ENCODE measurements at regions not wholly inside any gene's neighbourhood (a gene's known extent, or its start where the extent isn't known, plus 50 kb on each side); places are given as distances from the start of the nearest gene placed in this dataset.
A peak's percentile ranks its signal among the peaks of the same experiment; 100 is the strongest.

DNA sequence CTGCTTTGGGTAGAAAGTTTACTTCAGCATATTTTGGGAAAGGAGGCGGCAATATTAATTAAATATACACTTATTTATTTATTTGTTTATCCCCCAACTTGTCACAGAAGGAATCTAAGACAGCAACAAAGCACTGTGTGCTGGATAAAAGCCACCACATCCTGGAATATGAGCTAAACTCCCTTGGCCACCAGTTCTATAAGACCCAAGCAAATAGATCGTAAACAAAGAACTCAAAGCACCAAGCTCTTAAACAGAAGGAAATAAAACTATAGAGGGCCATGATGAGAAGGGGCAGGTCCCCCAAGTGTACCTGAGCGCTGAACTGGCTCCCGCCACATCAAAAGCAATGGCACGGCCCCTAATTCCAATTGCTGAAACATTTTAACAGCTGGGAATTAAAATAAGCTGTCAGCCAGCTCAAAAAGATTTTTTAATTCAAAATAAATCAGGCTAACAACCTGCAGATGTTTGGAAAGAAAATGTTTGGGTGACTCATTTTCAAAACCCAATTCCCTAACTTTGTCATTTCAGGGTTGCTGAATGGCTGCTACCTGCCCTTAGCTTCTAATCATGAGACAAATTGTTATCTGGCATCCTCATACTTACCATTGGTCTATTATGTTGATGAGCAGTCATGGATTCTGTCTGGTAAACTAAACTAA is 127.1 kb downstream of the SLC30A10 start:
- DNase-seq (ENCODE audit: low read depth, low spot score): no peak

DNA sequence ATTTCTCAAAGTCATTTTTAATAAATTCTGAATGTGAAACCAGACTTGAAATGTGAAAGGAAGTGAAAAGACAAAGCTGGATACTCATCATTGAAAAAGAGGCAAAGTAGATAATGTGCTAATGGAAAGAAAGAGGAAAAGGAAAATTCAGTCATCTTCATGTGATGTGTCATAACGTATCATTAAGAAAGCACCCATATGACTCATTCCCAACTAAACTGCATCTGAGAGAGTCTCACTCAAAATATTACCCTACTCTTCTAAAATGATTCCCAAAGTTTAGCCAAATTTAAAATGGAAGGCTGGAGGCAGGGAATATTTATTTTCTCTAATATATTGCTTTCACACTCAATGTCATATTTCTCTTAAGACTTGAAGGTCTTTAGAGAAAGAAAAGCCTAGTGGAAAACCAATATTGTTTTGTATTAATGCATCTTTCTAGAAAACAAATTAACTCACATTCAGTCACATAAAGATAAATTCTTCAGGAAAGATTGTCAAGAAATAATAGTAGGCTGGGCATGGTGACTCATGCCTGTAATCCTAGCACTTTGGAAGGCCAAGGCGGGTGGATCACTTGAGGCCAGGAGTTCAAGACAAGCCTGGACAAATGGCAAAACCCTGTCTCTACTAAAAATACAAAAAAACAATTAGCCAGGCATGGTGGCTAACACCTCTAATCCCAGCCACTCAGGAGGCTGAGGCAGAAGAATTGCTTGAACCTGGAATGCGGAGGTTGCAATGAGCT is 129.9 kb downstream of the SLC30A10 start:
- peak; percentile 21 for DNase-seq (ENCODE audit: low read depth, low spot score)

DNA sequence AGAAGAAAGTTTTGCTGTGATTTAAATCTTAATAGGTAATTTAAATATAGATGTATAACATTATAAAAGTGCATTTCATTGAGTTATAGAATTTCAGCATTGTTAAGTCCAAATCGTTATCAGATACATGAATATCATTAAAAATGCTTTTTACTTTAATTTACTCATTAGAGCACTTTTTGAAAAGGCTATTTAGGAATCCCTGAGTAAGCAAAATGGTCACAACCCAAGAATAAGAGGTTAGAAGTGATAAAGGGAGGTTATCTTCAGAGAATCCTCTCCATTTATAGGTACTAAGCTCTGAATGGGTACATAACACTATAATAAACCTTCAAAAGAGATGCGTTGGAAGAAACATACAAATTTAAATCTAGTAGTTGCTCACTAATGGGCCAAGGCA is 130.7 kb downstream of the SLC30A10 start:
- no peak for DNase-seq (ENCODE audit: low read depth, low spot score)

DNA sequence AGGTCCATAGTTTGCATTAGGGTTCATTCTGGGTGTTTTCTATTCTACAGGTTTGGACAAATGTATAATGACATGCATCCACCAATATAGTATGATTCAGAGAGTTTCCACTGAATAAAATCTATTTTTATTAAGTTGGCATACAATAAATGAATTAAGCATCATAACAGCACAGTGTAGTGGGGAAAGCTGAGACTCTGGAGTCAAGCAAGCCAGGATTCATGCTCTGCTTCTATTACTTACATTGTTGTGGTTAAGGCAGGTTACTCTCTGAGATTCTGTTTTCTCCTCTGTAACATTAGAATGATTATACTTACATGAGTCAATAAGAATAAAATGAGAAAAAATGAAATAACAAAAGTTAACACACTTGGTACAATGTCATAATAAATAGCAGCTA is 131.3 kb downstream of the SLC30A10 start:
- no peak for DNase-seq (ENCODE audit: low read depth, low spot score)

DNA sequence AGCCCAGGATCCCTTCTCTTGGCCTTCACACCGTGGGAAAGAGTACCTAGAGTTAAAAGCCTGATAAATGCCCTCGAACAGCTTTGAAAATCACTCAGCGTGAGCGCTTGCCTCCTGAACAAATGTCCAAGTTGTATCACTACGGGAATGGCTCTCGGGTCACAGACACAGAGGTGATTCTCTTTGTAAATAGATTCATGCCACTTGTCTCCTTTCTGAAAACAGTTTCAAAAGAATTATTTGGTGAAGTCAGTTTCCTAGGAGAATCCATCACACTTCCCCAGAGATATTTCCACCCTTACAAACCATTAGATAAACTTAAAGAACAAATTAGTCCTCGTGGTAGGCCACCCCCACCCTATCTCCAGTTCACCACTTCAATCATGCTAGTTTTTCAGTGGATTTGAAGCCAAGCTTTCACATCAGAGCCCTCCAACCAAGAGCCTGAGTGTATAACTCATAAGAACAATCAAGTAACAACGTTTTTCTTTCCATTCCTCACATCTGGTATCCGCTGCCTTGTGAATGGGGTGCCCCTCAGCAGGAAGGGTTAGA is 132.9 kb downstream of the SLC30A10 start:
- no peak for DNase-seq (ENCODE audit: low read depth, low spot score)

DNA sequence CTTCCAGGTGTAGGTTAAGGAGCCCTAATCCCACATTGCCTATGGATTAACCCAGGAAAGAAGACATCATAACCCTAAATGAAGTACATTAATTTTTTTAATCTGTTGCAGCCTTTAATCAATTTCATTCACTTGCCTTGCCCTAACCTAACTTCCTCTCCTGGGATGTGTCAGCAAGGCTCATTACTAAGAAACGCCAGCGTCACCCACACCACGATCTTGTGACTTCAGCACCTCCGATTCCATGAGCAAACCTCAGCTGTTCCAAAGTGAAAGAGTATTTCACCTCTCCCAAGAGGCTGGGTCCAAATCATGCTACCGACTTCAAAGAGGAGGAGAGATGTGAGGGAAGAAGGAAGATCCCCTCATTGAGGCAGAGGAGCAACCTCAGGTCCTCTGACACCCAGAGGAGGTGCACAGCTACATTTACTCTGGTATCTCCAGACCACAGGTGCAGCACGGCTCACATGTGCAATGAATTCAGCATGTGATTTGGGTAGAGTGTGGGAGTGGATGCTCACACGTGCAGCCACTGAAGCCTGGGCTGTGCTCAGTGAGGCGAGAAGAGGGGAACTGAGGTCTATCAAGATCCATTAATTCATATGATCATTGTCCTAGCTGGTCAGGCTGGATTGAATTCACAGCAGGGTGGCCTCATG is 134.1 kb downstream of the SLC30A10 start:
- DNase-seq (ENCODE audit: low read depth, low spot score): no peak

DNA sequence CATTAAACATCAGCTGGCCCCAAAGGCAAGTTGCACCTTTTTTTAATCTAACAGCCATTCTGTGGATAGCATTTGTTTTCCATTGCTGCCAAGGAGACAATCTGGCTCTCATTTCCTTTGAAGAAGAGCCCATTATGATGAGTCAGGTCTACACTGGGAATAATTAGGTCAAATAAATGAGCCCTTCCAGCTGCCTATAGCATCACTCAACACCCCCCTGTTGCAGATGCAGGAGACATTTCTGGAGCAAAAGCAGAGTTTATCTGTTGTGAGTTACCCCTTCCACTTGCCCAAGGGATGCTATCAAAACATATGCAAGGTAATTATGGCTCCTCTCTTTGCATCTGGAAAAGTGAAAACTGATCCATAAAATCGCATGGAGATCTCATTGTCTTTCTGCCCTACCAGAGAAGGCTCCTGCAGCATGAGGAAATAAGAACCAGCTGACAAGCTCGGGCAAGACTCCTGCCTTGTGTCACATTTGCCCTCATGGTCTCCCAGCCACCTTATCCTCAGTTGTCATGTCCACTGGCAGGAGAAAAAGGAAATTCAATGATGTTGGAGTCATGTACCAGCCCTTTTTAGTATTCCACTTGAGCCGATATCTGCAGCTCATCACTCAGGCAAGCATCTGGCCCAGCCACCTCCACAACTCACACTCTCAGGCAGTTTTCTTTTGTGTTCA is 135.9 kb downstream of the SLC30A10 start:
- DNase-seq (ENCODE audit: low read depth, low spot score): peak; percentile 54

DNA sequence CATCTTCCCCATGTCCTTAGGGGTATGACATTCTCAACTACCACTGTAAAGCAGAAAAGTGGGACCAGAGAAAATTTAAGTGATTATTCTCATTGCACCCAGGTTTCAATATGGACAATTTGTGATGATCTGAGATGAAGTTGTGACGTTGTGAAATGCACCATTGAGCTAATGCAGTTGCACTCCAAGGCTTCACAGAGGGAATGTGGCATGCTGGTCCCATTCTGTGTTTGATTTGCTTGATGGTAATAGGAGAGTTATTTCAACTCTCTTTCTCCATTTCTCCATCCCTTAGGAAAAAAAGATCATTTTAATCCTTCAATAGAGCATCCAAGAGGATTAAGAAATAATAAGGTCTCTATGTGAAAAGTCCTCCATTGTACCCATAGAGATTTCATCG is 136.6 kb downstream of the SLC30A10 start:
- DNase-seq (ENCODE audit: low read depth, low spot score): no peak

DNA sequence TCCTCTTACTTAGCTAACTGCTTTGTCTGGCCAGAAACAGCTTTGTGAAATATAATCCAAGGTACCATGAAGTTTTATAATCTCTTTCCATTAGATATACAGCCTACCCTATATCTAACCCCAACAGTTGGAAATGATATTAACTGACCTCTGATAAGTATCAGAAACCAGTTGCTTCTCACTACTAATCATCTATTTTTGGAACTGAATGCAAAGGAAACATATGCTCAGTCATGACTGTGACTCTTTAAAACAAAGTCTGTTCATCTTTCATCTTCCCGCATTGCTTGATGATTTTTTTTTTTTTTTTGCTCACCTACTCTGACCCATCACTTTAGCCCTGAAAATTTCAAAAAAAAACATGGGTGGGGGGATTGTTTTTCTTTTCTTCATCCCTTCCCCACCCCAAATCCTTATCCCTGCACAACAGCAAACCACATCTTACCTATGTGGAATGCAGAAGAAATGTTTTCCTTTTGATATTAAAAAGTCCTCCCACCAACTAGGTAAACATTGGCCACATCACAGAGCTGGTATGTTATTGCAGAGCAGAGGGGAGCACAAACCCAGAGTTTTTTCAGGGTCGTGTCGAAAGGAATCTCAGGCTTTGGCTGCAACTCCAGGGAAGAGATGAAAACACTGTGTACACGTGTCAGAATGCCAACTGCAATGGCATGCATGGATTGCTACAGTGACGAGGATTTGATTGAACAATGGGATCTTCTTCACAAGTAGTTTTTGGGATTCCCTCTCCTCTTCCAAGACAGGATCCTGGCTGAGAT is 137.3 kb downstream of the SLC30A10 start:
- peak; percentile 90 for DNase-seq (ENCODE audit: low read depth, low spot score)

DNA sequence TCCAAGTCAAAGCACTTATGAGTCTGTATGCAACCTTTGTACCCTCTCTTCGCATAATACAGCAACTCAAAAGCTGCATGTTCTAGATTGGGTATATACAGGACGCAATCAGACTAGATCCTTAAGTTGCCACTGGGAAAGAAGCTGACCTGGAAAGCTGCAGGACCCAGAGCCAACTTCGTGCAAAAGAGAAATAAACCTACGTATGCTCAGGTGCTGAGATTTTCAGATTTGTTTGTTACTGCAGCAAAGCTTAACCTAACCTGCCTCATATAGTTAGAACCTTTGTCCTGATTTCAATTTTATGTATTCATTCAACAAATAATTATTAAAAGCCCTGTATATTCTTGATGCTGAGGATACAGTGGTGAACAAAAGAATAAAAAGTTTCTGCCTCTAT is 139.7 kb downstream of the SLC30A10 start:
- DNase-seq (ENCODE audit: low read depth, low spot score): no peak

DNA sequence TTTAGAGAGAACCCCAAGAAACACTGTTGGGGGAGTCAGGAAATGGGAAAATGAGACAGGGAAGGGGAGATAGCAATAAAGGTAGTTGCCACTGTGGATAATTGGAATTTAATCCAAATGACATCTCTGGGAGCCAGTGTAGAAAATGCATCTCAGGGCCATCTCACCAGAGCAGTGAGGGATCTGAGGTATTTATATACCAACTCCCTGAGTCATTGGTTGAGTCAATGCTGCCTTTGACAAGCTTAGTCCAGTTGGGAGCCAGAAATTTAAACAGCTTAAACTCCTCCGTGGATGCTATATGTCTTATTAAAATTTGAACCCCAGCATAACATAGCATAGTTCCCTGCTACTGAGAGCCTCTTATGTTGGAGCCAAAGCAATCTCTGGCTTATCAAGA is 140.3 kb downstream of the SLC30A10 start:
- peak; percentile 33 for DNase-seq (ENCODE audit: low read depth, low spot score)

DNA sequence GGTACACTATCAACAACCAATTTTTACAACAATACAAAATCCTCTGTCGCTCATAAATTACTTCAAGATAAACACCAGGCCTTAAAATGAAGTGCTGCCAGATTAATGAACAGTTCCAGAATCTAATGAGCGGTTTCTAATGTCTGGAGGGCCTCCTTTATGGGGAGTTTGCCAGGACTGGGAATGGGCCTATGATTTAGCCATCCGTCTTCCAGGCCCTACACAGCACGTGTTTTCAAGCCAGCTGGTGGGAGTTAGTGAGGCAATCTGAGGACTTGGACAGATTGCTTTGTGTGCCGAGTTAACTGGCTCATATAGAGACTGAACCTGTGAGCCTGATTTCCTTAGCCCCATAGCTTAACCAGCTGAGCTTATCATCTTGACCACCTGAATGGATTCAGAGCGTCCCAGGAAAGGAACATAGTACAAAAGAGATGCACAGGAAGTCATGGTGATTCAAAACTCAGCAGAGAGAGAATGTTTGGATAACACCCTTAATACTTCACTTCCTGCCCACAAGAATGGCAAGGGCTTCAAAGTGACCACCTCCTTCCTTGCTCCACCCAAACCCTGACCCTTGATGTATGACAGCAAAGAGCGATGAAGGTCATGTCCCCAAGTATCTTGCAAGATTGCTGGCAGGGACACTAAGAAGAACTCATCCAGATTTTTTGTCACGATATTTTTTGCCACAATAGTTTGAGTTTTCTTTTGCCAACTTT is 143.5 kb downstream of the SLC30A10 start:
- no peak for DNase-seq (ENCODE audit: low read depth, low spot score)

DNA sequence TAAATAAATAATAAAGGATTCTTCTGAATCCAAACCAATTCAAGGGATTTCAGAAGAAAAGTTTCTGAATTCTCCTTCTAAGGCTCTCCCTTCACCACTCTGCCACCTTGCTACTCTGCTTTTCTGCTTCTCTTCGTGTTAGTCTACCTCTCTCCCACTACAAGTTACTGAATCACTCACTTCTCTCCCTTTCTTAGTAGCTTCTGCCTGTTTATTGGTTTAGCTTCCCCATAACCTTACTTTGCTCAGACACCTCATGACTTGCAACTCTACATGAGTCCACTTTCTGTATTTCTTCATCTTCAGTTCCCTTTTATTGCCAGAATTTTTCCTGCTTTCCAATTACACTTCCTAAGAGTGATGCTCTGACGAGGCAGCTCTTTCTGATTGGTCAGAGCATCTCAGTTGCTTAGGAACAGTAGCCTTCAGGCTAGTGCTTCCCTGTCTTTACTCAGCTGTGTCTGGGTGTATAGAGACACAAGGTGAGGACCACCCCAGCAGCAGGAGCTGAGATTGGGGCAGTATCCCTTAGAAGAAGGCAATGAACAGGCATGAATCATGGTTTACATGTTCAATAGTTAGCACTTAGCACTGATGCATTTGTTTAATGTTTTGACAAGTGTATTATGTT is 144.6 kb downstream of the SLC30A10 start:
- DNase-seq (ENCODE audit: low read depth, low spot score): no peak

DNA sequence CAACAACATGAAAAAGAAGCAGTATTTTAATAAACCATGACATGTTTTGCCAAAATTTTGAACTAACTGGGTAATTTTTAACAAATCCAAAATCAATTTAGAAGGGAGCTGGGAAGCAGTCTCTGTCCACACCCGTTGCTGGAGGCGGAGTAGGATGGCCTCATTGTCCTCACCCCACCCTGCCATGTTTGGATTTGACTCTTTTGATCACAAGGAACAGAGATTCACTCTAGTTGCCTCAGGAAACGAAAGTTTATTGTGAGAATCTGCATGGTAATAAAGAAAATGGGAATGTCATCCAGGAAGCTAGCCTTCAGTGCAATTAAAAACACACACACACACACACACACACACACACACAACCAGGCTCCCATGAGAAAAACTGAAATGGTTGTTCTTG is 145.4 kb downstream of the SLC30A10 start:
- no peak for DNase-seq (ENCODE audit: low read depth, low spot score)

DNA sequence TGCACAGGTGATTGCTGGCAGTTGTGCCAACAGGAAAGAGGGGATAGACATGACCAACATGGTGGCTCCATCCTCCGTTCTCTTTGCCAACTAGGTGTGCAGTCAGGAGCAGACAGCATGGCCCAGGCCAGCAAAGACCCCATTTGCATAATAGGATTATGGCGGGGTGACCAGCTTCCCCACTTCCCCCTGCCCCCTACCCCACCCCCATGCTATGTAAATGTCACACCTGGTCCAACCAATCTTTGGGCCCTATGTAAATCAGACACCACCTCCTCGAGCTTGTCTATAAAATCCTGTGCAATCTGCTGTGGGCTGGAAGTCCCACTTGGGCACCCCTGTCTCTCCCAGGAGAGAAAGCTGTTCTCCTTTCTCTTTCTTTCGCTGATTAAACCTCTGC is 146.0 kb downstream of the SLC30A10 start:
- no peak for DNase-seq (ENCODE audit: low read depth, low spot score)

DNA sequence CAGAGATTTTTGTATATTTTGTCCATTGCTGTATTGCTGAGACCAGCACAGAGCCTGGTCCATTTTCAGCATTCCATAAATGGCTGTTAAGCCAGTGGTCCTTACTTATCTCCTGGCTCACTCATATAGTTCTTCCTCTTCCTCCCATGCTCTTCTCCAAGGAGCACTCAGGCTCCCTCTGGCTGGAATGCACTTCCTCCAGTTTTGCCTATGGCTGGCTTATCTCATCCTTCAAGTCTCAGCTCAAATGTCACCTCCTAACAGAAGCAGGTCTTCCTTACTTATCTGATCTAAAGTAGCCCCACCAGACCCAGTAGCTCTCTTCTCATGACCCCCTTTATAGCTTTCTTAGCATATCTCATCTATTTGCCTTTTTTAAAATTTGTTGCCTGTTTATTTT is 146.9 kb downstream of the SLC30A10 start:
- no peak for DNase-seq (ENCODE audit: low read depth, low spot score)

DNA sequence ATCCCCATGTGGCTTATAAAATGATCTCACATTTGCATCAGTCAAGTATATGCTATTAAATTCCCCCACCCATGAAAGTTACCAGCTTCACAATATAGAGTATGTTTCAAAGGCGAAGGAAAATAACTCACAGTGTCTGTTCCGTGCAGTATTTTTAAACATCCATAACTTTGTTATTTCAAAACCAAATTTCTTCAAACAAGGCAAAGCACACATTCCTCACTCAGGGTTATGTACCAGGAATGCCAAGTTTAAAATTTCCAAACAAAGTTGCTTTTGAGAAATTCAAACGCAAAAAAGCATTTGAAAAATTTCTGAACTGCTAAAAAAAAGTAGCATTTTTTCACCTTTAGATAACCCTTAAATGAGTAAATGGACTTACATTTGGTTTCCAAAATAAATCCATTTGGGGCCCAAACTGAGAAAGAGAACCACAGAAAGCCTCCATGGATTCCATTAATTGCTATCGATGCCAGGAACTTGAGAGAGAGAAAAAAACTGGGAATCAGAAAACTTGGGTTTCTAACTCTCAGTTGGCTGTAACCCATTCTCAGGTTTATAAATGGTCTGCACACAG is 149.5 kb downstream of the SLC30A10 start:
- no peak for DNase-seq (ENCODE audit: low read depth, low spot score)

DNA sequence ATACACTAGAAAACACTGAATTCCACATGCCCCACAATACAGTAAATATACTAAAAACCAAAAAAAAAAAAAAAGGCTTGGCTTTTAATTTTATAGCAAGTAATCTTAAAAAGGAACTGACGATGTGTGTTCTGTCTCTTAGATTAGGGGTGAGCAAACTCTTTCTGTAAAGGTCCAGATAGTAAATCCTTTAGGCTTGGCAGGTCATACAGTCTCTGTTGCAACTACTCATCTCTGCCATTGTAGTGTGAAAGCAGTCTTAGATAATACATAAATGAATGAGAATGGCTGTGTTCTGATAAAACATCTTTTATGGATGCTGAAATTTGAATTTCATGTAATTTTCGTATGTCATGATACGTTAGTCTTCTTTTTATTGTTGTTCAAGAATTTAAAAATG is 150.2 kb downstream of the SLC30A10 start:
- DNase-seq (ENCODE audit: low read depth, low spot score): no peak

DNA sequence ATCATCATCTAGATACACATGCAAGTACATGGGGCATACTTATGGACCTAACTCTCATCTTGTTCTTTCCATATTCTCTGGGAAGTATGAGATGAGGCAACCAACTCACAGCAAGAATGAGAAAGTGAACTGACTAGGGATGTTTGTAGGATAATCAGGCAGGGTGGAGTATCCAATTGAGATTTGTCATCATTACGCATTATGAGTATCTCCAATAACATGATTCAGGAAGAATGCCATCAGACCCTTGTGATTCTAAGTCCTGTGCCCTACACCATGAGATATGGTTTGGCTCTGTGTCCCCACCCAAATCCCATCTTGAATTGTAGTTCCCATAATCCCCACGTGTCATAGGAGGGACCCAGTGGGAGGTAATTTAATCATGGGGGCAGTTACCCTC is 154.0 kb downstream of the SLC30A10 start:
- no peak for DNase-seq (ENCODE audit: low read depth, low spot score)

DNA sequence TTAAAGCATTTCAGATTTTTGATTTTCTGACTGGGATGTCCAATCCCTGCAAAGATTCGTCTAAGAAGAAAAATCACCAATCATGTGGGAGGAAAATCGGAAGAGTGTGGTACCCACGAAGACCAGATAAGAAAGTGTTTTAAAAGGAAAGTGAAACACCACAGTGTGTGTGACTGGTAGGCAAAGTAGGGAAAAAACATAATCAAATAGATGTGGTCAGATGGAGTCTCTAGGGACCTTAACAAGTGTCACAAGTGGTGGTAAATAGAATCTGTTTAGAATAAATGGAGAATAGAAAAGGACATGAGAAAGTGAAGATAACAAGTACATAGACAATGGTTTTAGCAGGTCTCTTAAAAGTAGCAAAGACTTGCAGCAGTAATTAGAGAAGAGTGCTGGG is 154.6 kb downstream of the SLC30A10 start:
- DNase-seq (ENCODE audit: low read depth, low spot score): no peak

Measured in astrocyte of the hippocampus (primary cell).